ENCODE measurements at regions not wholly inside any gene's neighbourhood (a gene's known extent, or its start where the extent isn't known, plus 50 kb on each side); places are given as distances from the start of the nearest gene placed in this dataset.
"Not testable (repeated sequence)": the region's sequence is repeated elsewhere in the genome, so short reads cannot be mapped to it uniquely, and the experiment has no call there.

DNA sequence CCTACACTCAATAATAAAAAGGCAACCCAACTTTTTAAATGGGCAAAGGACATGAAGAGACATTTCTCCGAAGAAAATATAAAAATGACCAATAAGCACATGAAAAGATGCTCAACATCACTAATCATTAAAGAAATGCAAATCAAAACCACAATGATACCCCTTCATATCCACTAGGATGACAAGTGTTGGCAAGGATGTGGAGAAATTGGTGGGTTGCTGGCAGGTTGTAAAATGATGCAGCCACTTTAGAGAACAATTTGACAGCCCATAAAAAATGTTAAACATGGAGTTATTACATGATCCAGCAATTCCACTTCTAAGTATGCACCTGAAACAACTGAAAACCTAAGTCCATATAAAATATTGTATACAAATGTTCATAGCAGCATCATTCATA lies 73.2 kb upstream of the LMO2 start:
- H3K27ac ChIP-seq (ENCODE audit: low read depth, low read length) = no peak overlapping the region
- H3K4me3 ChIP-seq (ENCODE audit: low read depth in 1 of 2, low read length in 2 of 2) = no peak overlapping the region
- no peaks in the 10 kb centered on the region for H3K27me3 ChIP-seq (ENCODE audit: control insufficient read depth in 1 of 2, insufficient read depth in 2 of 2, low read length in 2 of 2)
- no peaks in the 10 kb centered on the region for H3K9me3 ChIP-seq (ENCODE audit: low read length)
- no peak overlapping the region for H3K9ac ChIP-seq (ENCODE audit: low read length)
- H3K4me1 ChIP-seq (ENCODE audit: insufficient read depth, low read length) = no peaks in the 10 kb centered on the region
- H3K36me3 ChIP-seq (ENCODE audit: insufficient read depth, low read length) = no peaks in the 10 kb centered on the region

DNA sequence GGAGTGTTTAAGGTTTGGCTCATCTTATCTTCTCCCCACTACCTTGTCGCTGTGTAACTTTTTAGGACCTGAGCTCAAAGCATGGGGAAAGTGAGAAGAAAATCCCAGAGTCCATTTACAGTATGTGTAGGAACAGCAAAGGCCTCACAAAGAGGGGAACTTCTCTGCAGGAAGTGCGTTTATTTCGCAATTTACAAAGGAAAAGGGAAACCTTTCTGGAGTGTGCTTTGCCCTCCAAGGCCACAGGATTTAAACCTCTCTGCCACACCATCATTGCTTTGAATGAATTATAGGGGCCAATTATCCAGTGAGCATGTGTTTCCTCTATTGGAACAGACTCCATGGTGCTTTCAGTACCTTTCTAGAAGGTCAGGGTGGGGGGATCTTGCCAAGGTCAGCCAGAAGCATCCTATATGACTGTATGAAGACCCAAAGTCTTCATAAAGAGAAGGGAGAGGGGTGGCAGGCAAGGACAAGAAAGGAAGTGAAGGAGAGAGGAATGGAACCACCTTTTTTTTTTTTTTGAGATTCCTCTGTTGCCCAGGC lies 68.1 kb upstream of the LMO2 start:
- no peak overlapping the region for H3K9ac ChIP-seq (ENCODE audit: low read length)
- no peaks in the 10 kb centered on the region for H3K36me3 ChIP-seq (ENCODE audit: insufficient read depth, low read length)
- H3K27me3 ChIP-seq (ENCODE audit: control insufficient read depth in 1 of 2, insufficient read depth in 2 of 2, low read length in 2 of 2) = no peaks in the 10 kb centered on the region
- H3K27ac ChIP-seq (ENCODE audit: low read depth, low read length) = no peak overlapping the region
- H3K4me3 ChIP-seq (ENCODE audit: low read depth in 1 of 2, low read length in 2 of 2) = no peak overlapping the region
- no peaks in the 10 kb centered on the region for H3K9me3 ChIP-seq (ENCODE audit: low read length)
- H3K4me1 ChIP-seq (ENCODE audit: insufficient read depth, low read length) = no peaks in the 10 kb centered on the region

DNA sequence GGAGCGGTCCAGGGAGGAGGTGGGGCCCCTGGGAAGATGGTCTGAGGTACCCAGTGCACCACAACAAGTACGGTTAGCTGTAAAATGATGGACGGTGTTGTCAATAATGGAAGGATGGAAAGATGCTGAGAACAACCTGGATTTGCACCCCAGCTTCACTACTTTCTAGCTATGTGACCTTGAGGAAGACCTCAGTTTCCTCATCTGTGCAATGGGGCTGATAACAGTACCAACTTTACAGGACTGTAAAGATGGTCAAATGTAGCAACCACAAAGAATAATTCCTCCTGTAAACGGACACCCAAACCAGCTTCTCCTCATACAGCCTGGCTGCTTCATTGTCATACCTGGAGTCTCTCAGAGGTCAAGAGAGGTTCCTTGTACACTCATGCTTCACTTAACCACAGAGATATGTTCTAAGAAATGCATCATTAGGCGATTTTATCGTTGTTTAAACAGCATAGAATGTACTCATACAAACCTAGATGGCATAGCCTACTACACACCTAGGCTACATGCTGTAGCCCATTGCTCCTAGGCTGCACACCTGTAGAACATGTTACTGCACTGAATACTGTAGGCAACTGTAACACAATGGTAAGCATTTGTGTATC lies 65.5 kb upstream of the LMO2 start:
- no peak overlapping the region for H3K9ac ChIP-seq (ENCODE audit: low read length)
- H3K36me3 ChIP-seq (ENCODE audit: insufficient read depth, low read length) = no peaks in the 10 kb centered on the region
- no peak overlapping the region for H3K4me3 ChIP-seq (ENCODE audit: low read depth in 1 of 2, low read length in 2 of 2)
- H3K27me3 ChIP-seq (ENCODE audit: control insufficient read depth in 1 of 2, insufficient read depth in 2 of 2, low read length in 2 of 2) = no peaks in the 10 kb centered on the region
- H3K27ac ChIP-seq (ENCODE audit: low read depth, low read length) = no peak overlapping the region
- H3K9me3 ChIP-seq (ENCODE audit: low read length) = no peaks in the 10 kb centered on the region
- H3K4me1 ChIP-seq (ENCODE audit: insufficient read depth, low read length) = no peaks in the 10 kb centered on the region

DNA sequence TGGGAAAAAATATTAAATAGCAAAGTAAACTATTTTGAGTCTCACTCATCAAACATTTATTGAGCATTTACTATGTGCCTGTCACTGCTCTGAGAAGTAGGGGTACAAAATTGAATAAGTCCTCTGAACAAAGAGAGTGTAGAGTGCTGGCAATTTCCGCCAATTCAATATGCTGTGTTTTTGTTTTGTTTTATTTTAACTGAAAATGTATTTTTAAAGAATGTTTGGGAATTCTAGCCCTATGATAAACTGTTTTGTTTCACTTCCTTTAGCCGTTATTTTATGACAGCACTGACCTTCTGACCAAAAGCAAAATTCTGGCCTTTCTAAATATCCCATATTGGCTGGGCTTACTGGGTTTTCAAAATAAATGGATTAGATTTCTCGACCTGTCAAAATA lies 64.7 kb upstream of the LMO2 start:
- Histone ChIP-seq H3K4me1 (ENCODE audit: insufficient read depth, low read length) (no peaks in the 10 kb centered on the region), H3K27me3 (ENCODE audit: control insufficient read depth in 1 of 2, insufficient read depth in 2 of 2, low read length in 2 of 2) (no peaks in the 10 kb centered on the region), H3K36me3 (ENCODE audit: insufficient read depth, low read length) (no peaks in the 10 kb centered on the region), H3K9me3 (ENCODE audit: low read length) (no peaks in the 10 kb centered on the region), H3K4me3 (ENCODE audit: low read depth in 1 of 2, low read length in 2 of 2) (no peak overlapping the region), H3K9ac (ENCODE audit: low read length) (no peak overlapping the region), H3K27ac (ENCODE audit: low read depth, low read length) (no peak overlapping the region)

DNA sequence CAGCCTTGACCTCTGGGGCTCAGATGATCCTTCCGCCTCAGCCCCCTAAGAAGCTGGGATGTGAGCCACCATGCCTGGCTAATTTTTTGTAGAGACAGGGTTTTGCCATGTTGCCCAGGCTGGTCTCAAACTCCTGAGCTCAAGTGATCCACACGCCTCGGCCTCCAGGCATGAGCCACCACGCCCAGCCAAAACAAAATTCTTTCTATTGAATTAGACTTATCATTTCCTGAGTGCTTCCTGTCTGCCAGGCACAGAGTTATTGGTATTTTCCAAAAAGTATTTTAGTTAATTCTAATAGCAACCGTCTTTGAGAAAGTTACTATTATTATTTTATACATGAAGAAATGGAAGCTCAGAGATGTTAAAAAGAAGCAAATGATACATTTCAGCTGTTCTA lies 61.4 kb upstream of the LMO2 start:
- Histone ChIP-seq H3K9ac (ENCODE audit: low read length) (no peak overlapping the region), H3K27me3 (ENCODE audit: control insufficient read depth in 1 of 2, insufficient read depth in 2 of 2, low read length in 2 of 2) (no peaks in the 10 kb centered on the region), H3K27ac (ENCODE audit: low read depth, low read length) (no peak overlapping the region)

DNA sequence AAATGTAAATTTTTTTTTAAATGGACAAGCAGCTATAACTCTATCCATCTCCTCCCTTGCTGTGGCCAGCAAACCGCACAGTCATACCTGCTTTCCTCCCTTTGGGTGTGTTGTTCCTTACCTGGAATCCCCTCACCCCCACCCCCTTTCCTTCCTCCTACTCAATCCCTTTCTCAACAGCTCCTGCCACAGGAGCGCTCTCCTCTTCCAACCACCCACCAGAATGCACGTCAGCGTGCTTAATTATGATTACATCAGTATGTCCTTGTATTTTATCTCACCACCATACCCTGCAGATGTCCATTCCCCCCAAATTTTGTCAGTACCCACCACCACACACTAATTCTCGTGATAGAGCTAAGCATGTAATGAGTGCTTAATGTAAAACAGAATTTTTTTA lies 60.9 kb upstream of the LMO2 start:
- H3K4me1 ChIP-seq (ENCODE audit: insufficient read depth, low read length) = no peaks in the 10 kb centered on the region
- H3K9me3 ChIP-seq (ENCODE audit: low read length) = no peaks in the 10 kb centered on the region
- no peaks in the 10 kb centered on the region for H3K27me3 ChIP-seq (ENCODE audit: control insufficient read depth in 1 of 2, insufficient read depth in 2 of 2, low read length in 2 of 2)
- no peaks in the 10 kb centered on the region for H3K36me3 ChIP-seq (ENCODE audit: insufficient read depth, low read length)
- no peak overlapping the region for H3K4me3 ChIP-seq (ENCODE audit: low read depth in 1 of 2, low read length in 2 of 2)
- H3K27ac ChIP-seq (ENCODE audit: low read depth, low read length) = no peak overlapping the region
- no peak overlapping the region for H3K9ac ChIP-seq (ENCODE audit: low read length)

More for the DNA sequence above, 61.4 kb upstream of the LMO2 start:
- no peaks in the 10 kb centered on the region for H3K36me3 ChIP-seq (ENCODE audit: insufficient read depth, low read length)
- H3K4me1 ChIP-seq (ENCODE audit: insufficient read depth, low read length) = no peaks in the 10 kb centered on the region
- H3K9me3 ChIP-seq (ENCODE audit: low read length) = no peaks in the 10 kb centered on the region
- H3K4me3 ChIP-seq (ENCODE audit: low read depth in 1 of 2, low read length in 2 of 2) = no peak overlapping the region

DNA sequence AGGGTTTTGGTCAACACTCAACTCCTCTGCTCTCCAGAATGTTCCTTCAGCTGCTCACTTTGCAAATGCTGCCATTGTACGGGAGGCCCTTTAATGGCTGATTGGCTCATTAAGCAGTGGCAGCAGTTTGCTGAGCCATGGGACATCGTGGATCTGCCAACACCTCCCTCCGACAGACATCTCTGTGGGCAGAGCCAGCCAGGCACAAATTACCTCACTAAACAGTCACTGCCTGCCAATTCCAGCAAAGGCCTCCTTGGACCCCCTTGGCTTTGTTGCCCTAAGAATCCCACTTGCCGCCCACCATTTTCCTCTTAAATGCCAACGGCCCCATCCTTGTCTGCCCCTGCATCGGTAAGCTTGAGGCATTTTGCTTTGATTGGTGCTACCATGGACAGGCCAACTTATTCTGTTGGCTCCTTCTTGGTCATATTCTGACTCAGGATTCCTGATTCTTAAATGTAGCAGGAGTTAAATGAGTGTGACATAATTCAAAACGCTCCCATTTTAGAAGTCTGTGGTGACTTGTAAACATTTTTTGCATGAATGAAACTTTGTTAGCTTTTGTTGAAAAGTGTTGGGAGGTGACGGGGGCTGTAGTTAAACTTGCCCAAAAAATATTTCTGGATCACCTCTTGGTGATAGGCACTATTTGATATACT lies 57.5 kb upstream of the LMO2 start:
- Histone ChIP-seq H3K4me3 (ENCODE audit: low read depth in 1 of 2, low read length in 2 of 2) (no peak overlapping the region), H3K9ac (ENCODE audit: low read length) (no peak overlapping the region), H3K9me3 (ENCODE audit: low read length) (no peaks in the 10 kb centered on the region), H3K4me1 (ENCODE audit: insufficient read depth, low read length) (no peaks in the 10 kb centered on the region), H3K27me3 (ENCODE audit: control insufficient read depth in 1 of 2, insufficient read depth in 2 of 2, low read length in 2 of 2) (no peaks in the 10 kb centered on the region), H3K36me3 (ENCODE audit: insufficient read depth, low read length) (no peaks in the 10 kb centered on the region), H3K27ac (ENCODE audit: low read depth, low read length) (no peak overlapping the region)

DNA sequence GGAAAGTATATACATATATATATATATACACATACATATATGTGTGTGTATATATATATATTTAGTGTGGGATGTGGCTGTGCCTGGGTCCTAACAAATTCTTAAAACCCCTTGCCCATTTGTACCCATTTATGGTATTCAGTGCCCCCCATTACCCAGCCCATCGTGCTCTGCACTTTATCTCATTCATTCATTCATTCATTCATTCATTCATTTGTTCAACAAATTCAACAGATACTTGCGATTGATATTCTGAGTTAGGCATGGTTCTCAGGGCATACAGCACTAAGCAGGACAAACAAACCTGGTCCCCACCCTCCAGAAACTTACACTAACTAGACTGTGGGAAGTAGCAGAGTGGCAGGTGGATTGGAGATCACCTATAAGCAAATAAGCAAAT lies 56.6 kb upstream of the LMO2 start:
- H3K36me3 ChIP-seq (ENCODE audit: insufficient read depth, low read length) = no peaks in the 10 kb centered on the region
- no peak overlapping the region for H3K9ac ChIP-seq (ENCODE audit: low read length)
- no peak overlapping the region for H3K27ac ChIP-seq (ENCODE audit: low read depth, low read length)
- no peaks in the 10 kb centered on the region for H3K27me3 ChIP-seq (ENCODE audit: control insufficient read depth in 1 of 2, insufficient read depth in 2 of 2, low read length in 2 of 2)
- H3K4me1 ChIP-seq (ENCODE audit: insufficient read depth, low read length) = no peaks in the 10 kb centered on the region
- no peaks in the 10 kb centered on the region for H3K9me3 ChIP-seq (ENCODE audit: low read length)
- H3K4me3 ChIP-seq (ENCODE audit: low read depth in 1 of 2, low read length in 2 of 2) = no peak overlapping the region

DNA sequence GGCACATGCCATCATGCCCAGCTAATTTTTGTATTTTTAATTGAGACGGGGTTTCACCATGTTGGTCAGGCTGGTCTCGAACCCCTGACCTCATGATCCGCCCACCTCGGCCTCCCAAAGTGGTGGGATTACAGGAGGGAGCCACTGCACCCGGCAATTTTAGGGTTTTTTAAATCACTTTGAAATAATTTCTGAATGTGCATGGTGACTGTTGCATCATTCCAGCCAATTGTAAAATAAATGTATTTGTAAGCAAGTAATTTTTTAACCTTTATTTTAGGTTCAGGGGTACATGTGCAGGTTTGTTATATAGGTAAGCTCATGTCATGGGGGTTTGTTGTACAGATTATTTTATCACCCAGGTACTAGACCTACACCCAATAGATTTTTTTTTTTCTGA lies 56.0 kb upstream of the LMO2 start:
- H3K4me1 ChIP-seq (ENCODE audit: insufficient read depth, low read length); H3K9ac ChIP-seq (ENCODE audit: low read length); H3K9me3 ChIP-seq (ENCODE audit: low read length); H3K4me3 ChIP-seq (ENCODE audit: low read depth in 1 of 2, low read length in 2 of 2); H3K27ac ChIP-seq (ENCODE audit: low read depth, low read length); H3K36me3 ChIP-seq (ENCODE audit: insufficient read depth, low read length); H3K27me3 ChIP-seq (ENCODE audit: control insufficient read depth in 1 of 2, insufficient read depth in 2 of 2, low read length in 2 of 2): not testable (repeated sequence)

DNA sequence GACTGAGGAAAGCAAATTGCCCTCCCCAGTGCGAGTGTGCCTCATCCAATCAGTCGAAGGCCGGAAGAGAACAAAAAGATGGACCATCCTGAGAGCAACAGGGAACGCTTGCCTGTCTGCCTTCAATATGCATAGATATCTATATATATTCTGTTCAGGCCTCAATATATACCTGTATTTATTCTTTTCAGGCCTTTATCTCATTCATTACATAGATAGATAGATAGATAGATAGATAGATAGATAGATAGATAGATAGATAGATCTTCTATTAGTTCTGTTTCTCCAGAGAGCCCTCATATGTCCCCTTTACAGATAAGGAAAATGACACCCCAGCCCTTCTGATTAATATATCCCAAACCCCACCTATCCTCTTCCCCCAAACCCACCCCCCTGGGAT lies 55.1 kb upstream of the LMO2 start:
- H3K4me1 ChIP-seq (ENCODE audit: insufficient read depth, low read length) = no peaks in the 10 kb centered on the region

DNA sequence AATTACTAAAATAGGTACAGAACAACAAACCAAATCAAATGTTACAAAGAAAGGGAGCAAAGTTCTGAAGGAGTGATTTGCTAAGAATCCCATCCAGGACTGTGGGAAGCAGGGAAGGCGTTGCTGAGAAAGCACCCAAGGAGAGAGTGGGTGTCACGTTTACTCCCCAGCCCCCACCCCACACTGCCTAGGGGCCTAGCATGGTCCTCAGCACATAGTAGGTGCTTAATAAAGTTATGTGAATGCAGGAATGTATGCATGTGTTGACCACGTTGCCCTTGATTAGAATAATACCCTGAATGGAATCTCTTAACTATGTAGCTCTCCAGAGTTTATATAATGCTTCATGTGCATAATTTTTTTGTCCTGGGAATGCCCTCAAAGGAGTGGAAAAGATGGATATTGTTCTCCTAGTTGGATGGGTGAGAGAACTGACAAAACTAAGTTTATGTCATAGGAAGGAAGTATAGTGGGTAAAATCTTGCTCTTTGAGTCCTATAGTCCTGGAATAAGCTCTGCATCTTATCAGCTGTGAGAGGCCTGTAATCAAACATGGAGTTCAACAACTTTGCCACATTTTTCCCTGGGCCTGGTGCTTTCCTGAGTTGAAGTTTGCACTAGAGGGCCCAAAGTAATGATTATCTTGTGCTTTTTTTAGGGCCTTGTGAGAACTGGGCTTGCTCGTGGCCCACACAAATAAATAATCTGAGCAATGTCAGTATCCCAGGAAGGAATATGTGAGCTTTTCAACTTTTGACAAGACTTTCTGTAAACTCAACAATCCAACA lies 53.8 kb upstream of the LMO2 start:
- no peaks in the 10 kb centered on the region for H3K4me1 ChIP-seq (ENCODE audit: insufficient read depth, low read length)
- H3K9ac ChIP-seq (ENCODE audit: low read length) = no peak overlapping the region
- no peaks in the 10 kb centered on the region for H3K27me3 ChIP-seq (ENCODE audit: control insufficient read depth in 1 of 2, insufficient read depth in 2 of 2, low read length in 2 of 2)
- no peaks in the 10 kb centered on the region for H3K9me3 ChIP-seq (ENCODE audit: low read length)
- H3K4me3 ChIP-seq (ENCODE audit: low read depth in 1 of 2, low read length in 2 of 2) = no peak overlapping the region
- no peak overlapping the region for H3K27ac ChIP-seq (ENCODE audit: low read depth, low read length)
- H3K36me3 ChIP-seq (ENCODE audit: insufficient read depth, low read length) = no peaks in the 10 kb centered on the region

More for the DNA sequence above, 55.1 kb upstream of the LMO2 start:
- Histone ChIP-seq H3K27me3 (ENCODE audit: control insufficient read depth in 1 of 2, insufficient read depth in 2 of 2, low read length in 2 of 2) (no peaks in the 10 kb centered on the region), H3K9ac (ENCODE audit: low read length) (no peak overlapping the region), H3K36me3 (ENCODE audit: insufficient read depth, low read length) (no peaks in the 10 kb centered on the region), H3K27ac (ENCODE audit: low read depth, low read length) (no peak overlapping the region), H3K9me3 (ENCODE audit: low read length) (no peaks in the 10 kb centered on the region), H3K4me3 (ENCODE audit: low read depth in 1 of 2, low read length in 2 of 2) (no peak overlapping the region)
